NCI-H1436 (cell line): ENCODE measurements at regions not wholly inside any gene's neighbourhood (a gene's known extent, or its start where the extent isn't known, plus 50 kb on each side); places are given as distances from the start of the nearest gene placed in this dataset.

Source experiments
- DNase-seq: peaks from one replicate; lab custom pipeline; 2025; lab: John Stamatoyannopoulos, UW

DNA sequence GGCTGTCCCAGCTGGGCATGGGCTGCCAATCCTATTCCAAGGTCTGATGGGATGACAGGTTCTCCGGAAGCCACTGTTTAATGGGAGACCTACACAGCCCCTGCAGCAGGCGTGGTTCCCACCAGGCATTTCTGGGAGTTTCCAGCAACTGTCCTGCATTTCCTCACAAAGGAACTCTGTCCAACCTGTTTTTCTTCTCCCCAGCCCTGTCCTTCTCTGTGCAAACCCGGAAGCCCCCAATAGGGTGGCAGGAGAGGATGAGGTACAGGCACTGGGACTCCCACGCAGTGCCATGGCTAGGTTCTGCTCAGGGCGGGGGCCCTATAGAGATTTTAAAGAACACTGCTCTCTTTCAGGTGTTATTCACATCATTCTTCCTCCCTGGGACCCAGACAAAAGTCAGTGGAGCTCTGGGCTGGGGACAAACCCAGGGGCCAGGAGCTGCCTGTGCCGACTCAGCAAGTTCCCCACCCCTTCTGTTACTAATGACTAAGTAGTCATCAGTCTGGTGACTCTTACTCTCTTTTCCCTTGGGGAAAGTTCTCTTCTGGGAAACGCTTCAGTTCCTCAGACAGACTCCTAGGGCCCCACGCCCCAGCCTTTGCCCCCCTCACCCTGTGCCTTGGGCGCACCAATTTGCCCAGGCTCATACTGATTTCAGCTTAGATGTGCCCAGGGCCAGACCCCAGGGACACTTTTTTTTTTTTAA, 97.7 kb downstream of the CD47 start:
- DNase-seq, result no peak

- DNase-seq, result peak; percentile 25
These were observed 99.9 kb downstream of the CD47 start for GRCh38 chr3:107990926-107991325.

DNA sequence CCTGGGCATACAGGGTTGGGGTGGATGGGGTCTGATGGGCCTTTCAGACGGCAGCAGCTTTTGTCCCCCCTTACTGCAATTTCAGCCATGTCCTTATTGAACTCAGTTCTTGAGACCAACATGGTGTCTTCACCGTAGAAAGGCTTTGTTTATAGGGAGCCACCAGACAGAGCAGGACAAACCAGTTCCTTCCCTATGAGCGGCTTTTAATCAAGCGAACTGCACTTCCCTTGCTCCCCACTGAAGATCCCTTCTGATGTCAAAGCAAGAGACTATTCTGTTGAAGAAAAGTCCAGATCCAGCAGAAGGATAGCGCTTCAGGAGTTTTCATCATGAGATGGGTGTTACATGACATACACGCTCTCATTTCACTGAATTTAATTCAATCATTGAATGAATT, 100.4 kb downstream of the CD47 start:
- DNase-seq, result no peak

- no peak for DNase-seq
These were observed 101.2 kb downstream of the CD47 start for GRCh38 chr3:107989661-107990060.

DNA sequence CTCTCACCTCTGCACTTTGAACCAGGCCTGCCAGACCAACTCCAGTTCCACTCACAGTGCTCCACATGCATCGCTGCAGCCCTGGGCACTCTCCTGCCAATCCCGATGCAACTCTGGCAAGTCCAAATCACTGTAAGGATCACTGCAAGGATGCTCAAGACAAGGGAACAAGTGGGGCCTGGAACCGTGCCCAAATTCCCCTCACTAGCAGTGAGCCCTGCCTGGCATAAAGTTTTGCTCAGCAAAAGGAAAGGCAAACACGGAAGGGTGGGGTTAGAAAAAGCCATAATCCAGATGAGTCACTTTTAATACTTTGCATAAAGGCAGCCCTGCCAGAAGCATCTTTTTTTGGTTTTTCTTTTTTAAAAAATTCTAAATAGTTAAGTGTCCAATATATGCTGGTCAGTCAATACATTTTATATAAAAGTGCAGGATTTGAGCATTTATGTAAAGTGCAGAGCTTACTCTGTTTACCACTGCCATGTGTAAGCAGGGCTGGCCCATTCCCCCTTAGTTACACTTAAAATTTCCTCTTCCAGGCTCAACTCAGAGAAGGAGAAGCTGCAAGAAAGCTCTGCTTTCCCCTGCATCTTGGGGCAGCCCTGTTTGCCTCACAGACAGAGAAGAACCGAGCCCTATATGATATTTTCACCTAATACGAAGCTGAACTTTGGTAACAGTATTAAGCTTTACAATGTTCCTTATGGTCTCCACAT, 102.2 kb downstream of the CD47 start:
- no peak for DNase-seq

DNA sequence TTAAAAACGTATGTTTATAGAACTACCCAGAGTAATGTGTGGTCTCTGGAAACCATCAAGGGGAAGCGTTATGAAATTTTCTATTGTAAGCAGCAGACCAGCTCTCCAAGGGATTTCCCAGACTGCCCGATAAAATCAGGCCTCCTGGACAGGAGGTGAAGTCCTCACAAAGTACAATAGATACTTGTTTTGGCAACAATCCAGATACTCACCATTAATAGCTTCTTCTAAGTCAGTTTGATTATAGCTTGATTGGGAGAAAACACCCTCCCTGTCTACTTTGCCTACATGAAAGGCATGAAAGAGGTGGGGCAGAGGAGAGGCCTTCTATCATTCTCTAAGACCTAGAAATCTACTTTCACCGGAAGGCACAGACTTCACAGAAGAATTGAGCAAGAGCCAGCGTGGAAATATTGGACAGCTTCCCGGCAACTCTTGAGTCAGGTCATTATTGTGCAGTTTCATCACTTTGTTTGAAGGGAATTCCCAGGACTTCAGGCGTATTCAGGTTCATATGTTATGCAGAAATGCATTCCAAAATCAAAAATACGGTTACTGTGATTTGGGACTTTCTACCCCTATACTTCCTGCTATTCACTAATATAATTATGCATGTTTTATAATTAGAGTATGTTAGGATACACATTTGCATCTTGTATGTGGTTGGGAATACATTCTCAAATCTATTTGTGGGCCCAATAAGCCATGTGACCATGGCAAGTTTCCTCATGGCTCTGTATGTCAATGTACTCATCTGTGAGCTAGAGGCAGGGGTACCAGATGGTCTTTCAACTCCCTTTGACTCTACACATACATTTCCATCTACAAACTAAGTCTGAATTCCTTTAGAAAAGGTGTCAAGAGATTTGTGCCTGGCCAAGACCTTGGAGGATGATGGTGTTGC, 103.5 kb downstream of the CD47 start:
- no peak for DNase-seq

DNA sequence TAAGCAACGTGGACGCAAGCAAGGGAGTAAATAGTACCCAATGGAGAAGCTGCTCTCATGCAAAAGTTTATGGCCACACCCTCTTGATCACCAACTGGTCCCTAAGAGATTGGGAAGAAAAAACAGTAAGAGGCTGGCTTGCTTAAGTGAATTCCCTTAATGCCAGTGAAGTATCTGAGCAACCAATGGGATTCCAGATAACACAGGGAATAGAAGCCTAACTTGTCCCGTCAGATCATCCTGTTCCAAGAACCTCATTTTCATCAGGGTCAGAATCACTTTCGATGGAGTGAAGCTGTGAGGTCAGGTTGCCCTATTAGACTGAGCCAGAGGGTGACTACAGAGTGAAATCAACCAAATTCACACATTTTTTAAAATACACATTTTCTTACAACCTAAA, 104.3 kb downstream of the CD47 start:
- DNase-seq, result no peak

DNA sequence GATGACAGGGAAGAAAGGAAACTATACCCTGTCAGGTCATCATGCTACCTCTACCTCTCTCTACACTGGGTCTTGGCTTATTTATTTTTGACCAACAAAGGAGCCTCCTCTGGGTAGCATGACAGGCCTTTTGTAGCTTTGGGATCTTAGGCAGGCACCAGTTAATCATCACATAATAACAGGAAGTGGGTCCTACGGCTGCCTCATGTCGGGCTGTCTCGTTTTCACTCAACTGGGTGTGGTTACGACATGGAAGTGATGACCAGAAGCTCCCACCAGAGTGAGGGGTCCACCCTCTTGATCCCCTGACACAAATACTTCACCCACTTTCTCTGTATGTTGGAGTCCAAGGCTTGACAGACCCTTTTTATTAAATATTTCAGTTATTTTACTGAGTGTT, 105.3 kb downstream of the CD47 start:
- DNase-seq, result no peak

- no peak for DNase-seq
These were observed 107.6 kb downstream of the CD47 start for GRCh38 chr3:107983247-107983646.

DNA sequence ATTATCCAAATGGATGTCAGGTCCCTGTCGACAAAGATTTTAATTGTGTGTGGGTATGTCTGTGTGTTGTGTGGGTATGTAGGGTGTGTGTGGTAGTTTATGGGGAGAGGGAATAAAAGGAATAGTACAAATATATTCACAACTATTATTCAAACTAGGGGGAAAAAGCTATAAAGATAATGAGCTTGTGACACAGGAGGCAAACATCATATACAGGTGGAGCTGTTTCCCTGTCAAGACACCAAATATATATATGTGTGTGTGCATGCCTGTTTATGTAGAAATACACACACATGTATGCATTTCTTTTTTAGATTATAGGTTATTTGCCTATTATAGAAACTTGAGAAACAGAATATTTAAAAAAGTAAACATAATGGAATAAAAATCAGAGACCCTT, 108.7 kb downstream of the CD47 start:
- no peak for DNase-seq

- no peak for DNase-seq
These were observed 109.2 kb downstream of the CD47 start for GRCh38 chr3:107981471-107982111.

GRCh38 chr3:107979538-107979937, 111.3 kb downstream of the CD47 start:
- DNase-seq, result no peak

- no peak for DNase-seq
These were observed 112.4 kb downstream of the CD47 start for GRCh38 chr3:107978131-107979055.

GRCh38 chr3:107977221-107978130, 113.4 kb downstream of the CD47 start:
- DNase-seq, result no peak

GRCh38 chr3:107976202-107976800, 114.5 kb downstream of the CD47 start:
- no peak for DNase-seq

DNA sequence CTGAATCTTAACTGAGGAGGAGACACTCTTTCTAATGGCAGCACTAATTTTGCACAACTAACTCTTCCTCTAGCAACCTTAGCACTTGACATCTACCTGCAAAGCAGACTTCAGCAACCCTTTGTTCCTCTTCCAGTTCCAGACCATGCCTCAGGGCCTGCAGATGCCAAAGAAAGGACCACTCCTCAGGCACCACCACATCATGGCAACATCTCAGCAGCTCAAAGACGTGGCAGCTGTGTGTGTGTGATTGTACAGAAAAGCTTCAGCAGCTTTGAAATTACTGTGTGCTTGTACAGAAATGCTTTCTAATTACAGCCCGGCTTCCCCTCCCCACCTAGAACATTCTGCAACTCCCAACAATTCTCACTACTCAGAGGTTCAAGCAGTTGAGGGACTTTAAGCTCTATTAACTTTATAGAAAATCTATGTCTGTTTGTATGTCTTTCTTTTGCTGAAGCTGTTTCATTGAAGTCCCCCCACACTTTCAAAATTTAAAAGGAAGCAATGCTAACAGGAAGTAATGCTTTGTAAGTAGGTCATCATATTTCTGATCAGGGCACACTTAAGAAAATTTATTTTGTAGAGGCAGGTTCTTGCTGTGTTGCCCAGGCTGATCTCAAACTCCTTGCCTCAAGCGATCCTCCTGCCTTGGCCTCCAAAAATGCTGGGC, 115.2 kb downstream of the CD47 start:
- DNase-seq, result no peak

DNA sequence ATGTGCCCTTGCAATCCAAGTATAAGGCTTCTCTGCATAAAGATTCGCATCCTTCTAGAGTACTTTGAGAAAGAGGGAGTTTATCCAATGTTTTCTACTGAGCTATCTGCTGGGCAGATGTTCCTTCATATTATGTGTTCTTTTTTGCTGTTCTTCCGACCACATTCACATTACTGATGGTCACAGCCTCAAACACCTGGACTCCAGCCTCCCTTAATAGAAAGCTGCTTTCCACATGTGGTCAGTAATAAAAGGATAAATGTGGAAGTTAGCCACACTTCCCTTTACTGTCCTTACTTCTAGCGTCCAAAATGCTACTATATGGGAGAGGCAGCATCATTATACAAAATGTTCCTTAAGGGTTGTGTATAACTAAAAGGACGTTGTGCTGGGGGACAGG, 116.9 kb downstream of the CD47 start:
- no peak for DNase-seq

DNA sequence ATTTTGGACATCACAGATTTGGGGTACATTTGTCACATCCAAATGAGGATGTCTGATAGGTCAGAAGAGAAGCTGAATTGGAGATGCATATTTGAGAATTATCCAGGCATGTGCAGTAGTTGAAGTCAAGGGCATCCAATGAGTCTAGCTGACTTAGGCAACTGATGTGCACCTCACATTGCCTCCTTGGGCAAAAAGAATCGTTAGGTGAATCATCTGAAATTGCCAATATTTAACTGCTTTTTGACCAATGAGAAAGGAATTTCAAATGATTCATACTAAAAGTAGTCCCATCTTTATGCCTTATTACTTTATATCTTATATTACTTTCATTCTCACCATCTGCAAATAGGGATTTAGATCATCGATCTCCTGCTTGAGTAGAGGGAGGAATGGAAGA, 117.7 kb downstream of the CD47 start:
- DNase-seq, result no peak

DNA sequence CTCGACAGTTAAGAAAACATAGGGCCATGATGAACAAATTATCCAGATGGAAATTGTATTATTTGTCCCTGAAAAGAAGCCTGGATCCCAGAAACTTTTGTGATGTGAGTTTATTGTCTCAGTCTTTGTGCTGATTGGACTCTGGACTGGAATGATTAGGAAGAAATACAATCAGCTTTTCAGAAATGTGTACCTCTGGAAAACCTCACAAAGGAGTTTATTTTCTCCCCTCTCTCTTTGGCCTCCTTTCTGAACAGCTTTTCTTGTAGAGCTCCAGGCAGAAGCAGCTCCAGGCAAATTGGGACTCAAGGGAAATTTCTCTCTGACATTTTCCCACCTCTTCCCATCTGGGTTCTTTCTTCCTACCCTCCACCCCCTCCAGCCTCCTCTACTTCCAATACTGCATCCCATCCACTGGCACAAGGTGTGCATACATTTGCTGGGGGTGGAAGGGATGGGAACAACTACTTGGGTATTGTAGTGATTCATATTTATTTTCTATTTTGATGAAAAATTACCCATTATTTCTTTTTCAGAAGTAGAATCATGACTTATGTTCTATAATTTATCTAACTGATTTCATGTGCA, 119.7 kb downstream of the CD47 start:
- no peak for DNase-seq
